GM12892 (cell line): ENCODE measurements at regions not wholly inside any gene's neighbourhood (a gene's known extent, or its start where the extent isn't known, plus 50 kb on each side); places are given as distances from the start of the nearest gene placed in this dataset.

Experiments used
- POLR2A ChIP-seq: IDR thresholded peaks from 2 replicates; pipeline ENCODE4 v1.6.1; 2011; ENCODE audit warnings: low read depth, low read length, control low read depth
- POLR2AphosphoS5 ChIP-seq: IDR thresholded peaks from 2 replicates; pipeline ENCODE4 v1.6.1; 2011; ENCODE audit warnings: low read depth, low read length, control low read depth
- TAF1 ChIP-seq: IDR thresholded peaks from 2 replicates; pipeline ENCODE4 v1.6.1; 2011; ENCODE audit warnings: low read depth, mild to moderate bottlenecking, control low read depth, low read length, borderline replicate concordance

DNA sequence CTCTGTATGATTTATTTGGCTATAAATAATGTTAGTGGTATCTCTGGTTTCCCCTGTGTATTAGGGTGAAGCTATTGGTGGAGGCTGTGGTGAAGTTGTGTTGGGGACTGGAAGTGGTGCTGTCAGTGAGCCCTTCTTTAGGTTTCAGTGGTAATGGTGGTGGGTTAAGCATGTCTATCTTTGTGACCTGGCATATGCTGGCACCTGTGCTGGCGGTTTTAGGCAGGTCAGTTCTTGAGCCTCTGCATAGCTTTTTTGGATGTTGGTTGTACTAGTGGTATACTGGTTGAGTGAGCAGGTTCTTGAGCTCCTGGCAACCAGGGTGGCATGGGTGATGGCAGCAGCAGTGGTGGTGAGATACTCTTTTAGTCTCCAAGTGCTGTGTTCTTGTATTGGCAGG lies 161.9 kb upstream of the CAND1 start:
- TF ChIP-seq POLR2AphosphoS5 (no peak), POLR2A (no peak), TAF1 (no peak)
